SK-N-SH (cell line): ENCODE measurements at regions not wholly inside any gene's neighbourhood (a gene's known extent, or its start where the extent isn't known, plus 50 kb on each side); places are given as distances from the start of the nearest gene placed in this dataset.

Experiments used
- EP300 ChIP-seq, 2 experiments: IDR thresholded peaks; 2 replicates each; pipeline versions ENCODE4 v1.4.0 to v1.6.1; 2012; ENCODE audit warnings: borderline replicate concordance in 1 of 2, low read depth in 1 of 2, low read length in 1 of 2
- FOXM1 ChIP-seq: IDR thresholded peaks from 2 replicates; pipeline ENCODE4 v1.4.0; 2012; ENCODE audit warnings: low read depth, mild to moderate bottlenecking
- GABPA ChIP-seq: IDR thresholded peaks from 2 replicates; pipeline ENCODE4 v1.4.0; 2012; ENCODE audit warnings: low read depth, mild to moderate bottlenecking
- POLR2AphosphoS5 ChIP-seq: IDR thresholded peaks from 2 replicates; pipeline ENCODE4 v1.6.1; 2012; ENCODE audit warnings: low read depth, low read length
- RXRA ChIP-seq: IDR thresholded peaks from 2 replicates; pipeline ENCODE4 v1.4.0; 2012; ENCODE audit warnings: low read depth, mild to moderate bottlenecking, borderline replicate concordance
- TCF12 ChIP-seq: IDR thresholded peaks from 2 replicates; pipeline ENCODE4 v1.4.0; 2012
- TF ChIP-seq, protein P1 (sequence below): fragments of 200-600 bp; sonication (generic); IDR thresholded peaks from 2 replicates; pipeline ENCODE4 v1.6.1; 2017; ENCODE audit warnings: antibody characterized with exemption, mild to moderate bottlenecking, moderate library complexity
- TF ChIP-seq, protein P2 (sequence below): IDR thresholded peaks from 2 replicates; pipeline ENCODE4 v1.4.0; 2012; ENCODE audit warnings: low read depth, borderline replicate concordance
- TF ChIP-seq, protein P3 (sequence below): IDR thresholded peaks from 2 replicates; pipeline ENCODE4 v1.4.0; 2012; ENCODE audit warnings: low read depth, borderline replicate concordance
- TF ChIP-seq, protein P4 (sequence below): IDR thresholded peaks from 2 replicates; pipeline ENCODE4 v1.4.0; 2012; ENCODE audit warnings: low read depth

DNA sequence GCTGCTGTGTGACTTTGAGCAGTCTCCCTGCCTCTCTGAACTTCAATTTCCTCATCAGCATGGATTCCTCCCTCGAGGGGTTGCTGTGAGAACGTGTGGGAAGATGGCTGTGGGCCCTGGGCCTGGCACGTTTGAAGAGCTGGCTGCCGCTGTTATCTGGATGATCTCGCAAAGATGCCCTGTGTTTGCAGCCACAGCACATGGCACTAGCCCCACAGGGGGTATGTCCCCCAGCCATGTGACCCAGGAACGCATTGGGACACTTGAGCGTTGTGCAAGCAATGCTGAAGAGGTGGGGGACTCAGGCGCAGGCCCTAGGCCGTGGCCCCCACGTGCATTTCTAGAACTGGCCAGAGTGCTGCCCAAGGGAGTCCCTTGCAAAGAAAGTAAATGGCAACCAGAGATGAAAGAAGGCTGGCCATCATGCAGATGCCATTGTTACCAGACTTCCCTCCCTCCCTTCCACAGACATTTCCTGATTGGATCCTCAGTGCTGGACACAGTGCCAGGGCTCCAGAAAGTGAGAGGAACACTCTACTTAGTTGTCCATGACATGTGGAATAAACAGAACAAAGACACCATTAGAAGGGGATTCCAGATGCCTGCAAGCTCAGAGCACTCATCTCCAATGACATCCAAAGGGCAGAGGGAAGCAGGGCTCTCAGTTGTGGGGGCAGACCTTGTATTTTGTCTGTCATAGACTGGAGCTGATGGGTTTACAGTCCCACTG lies 65.1 kb upstream of the NEURL1B start:
- TF ChIP-seq EP300 (IDR thresholded peaks at IDR 0.05; ENCODE audit: borderline replicate concordance in 1 of 2, low read depth in 1 of 2, low read length in 1 of 2) (no peak), POLR2AphosphoS5 (no peak), GABPA (no peak), FOXM1 (no peak), RXRA (no peak), TCF12 (no peak)
- TF ChIP-seq, protein P1, sequence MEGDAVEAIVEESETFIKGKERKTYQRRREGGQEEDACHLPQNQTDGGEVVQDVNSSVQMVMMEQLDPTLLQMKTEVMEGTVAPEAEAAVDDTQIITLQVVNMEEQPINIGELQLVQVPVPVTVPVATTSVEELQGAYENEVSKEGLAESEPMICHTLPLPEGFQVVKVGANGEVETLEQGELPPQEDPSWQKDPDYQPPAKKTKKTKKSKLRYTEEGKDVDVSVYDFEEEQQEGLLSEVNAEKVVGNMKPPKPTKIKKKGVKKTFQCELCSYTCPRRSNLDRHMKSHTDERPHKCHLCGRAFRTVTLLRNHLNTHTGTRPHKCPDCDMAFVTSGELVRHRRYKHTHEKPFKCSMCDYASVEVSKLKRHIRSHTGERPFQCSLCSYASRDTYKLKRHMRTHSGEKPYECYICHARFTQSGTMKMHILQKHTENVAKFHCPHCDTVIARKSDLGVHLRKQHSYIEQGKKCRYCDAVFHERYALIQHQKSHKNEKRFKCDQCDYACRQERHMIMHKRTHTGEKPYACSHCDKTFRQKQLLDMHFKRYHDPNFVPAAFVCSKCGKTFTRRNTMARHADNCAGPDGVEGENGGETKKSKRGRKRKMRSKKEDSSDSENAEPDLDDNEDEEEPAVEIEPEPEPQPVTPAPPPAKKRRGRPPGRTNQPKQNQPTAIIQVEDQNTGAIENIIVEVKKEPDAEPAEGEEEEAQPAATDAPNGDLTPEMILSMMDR, result no peak
- TF ChIP-seq, protein P2, sequence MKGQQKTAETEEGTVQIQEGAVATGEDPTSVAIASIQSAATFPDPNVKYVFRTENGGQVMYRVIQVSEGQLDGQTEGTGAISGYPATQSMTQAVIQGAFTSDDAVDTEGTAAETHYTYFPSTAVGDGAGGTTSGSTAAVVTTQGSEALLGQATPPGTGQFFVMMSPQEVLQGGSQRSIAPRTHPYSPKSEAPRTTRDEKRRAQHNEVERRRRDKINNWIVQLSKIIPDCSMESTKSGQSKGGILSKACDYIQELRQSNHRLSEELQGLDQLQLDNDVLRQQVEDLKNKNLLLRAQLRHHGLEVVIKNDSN, result no peak
- TF ChIP-seq, protein P3, sequence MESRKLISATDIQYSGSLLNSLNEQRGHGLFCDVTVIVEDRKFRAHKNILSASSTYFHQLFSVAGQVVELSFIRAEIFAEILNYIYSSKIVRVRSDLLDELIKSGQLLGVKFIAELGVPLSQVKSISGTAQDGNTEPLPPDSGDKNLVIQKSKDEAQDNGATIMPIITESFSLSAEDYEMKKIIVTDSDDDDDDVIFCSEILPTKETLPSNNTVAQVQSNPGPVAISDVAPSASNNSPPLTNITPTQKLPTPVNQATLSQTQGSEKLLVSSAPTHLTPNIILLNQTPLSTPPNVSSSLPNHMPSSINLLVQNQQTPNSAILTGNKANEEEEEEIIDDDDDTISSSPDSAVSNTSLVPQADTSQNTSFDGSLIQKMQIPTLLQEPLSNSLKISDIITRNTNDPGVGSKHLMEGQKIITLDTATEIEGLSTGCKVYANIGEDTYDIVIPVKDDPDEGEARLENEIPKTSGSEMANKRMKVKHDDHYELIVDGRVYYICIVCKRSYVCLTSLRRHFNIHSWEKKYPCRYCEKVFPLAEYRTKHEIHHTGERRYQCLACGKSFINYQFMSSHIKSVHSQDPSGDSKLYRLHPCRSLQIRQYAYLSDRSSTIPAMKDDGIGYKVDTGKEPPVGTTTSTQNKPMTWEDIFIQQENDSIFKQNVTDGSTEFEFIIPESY, result no peak
- TF ChIP-seq, protein P4, sequence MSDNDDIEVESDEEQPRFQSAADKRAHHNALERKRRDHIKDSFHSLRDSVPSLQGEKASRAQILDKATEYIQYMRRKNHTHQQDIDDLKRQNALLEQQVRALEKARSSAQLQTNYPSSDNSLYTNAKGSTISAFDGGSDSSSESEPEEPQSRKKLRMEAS, result no peak
